Epidermal melanocyte (primary cell): ENCODE measurements at regions not wholly inside any gene's neighbourhood (a gene's known extent, or its start where the extent isn't known, plus 50 kb on each side); places are given as distances from the start of the nearest gene placed in this dataset.

ENCODE experiments used
- DNase-seq: peaks from one replicate; pipeline ENCODE4 v3.0.0; 2011; ENCODE audit warnings: low spot score; ENCODE audit not compliant: insufficient read length

- DNase-seq, result no peak
Observed at GRCh38 chr2:63778391-63778790, 63.3 kb upstream of the UGP2 start.

GRCh38 chr2:63780518-63781155 is 61.1 kb upstream of the UGP2 start:
- no peak for DNase-seq

GRCh38 chr2:63784461-63784860 is 57.2 kb upstream of the UGP2 start:
- DNase-seq, result no peak

- no peak for DNase-seq
Observed at GRCh38 chr2:63785096-63785495, 56.6 kb upstream of the UGP2 start.

- DNase-seq, result no peak
Observed at GRCh38 chr2:63786471-63786870, 55.2 kb upstream of the UGP2 start.

- DNase-seq, result no peak
Observed at GRCh38 chr2:63788071-63788470, 53.6 kb upstream of the UGP2 start.

- no peak for DNase-seq
Observed at GRCh38 chr2:63789338-63790020, 52.2 kb upstream of the UGP2 start.

- DNase-seq, result no peak
Observed at GRCh38 chr2:63790491-63790890, 51.2 kb upstream of the UGP2 start.

GRCh38 chr2:63790906-63791305 is 50.8 kb upstream of the UGP2 start:
- no peak for DNase-seq

- no peak for DNase-seq
Observed at GRCh38 chr2:63791387-63791786, 50.3 kb upstream of the UGP2 start.
